ENCODE measurements at regions not wholly inside any gene's neighbourhood (a gene's known extent, or its start where the extent isn't known, plus 50 kb on each side); places are given as distances from the start of the nearest gene placed in this dataset.

GRCh38 chr3:139764069-139764905 is 86.5 kb upstream of the NMNAT3 start:
- DNase-seq (no peak), FAIRE-seq (no peak), ATAC-seq (no peak)
- Histone ChIP-seq H3K36me3 (no peaks in the 10 kb centered on the region), H3K9me3 (no peaks in the 10 kb centered on the region), H3K27me3 (no peaks in the 10 kb centered on the region), H3K4me1 (no peaks in the 10 kb centered on the region), H3K27ac (no peak overlapping the region), H3K4me3 (no peak overlapping the region)
- 80 to 82% methylated on average over 7 of the region's 7 CpGs for WGBS, 2 donors
- intact Hi-C loops (cut with DNase I) = no loop called here
- no peak for TF ChIP-seq CTCF (IDR thresholded peaks at IDR 0.05)

- DNase-seq (no peak), ATAC-seq (no peak), FAIRE-seq (no peak)
- 68 to 75% methylated on average over 9 of the region's 9 CpGs for WGBS, 2 donors
- Histone ChIP-seq H3K4me1 (no peaks in the 10 kb centered on the region), H3K36me3 (no peaks in the 10 kb centered on the region), H3K4me3 (no peak overlapping the region), H3K9me3 (no peaks in the 10 kb centered on the region), H3K27ac (no peak overlapping the region), H3K27me3 (no peaks in the 10 kb centered on the region)
- TF ChIP-seq CTCF (IDR thresholded peaks at IDR 0.05) = no peak
- intact Hi-C loops (cut with DNase I) = no loop called here
These were observed 84.5 kb upstream of the NMNAT3 start for GRCh38 chr3:139762302-139762701.

GRCh38 chr3:139759470-139759869 is 81.7 kb upstream of the NMNAT3 start:
- Histone ChIP-seq H3K27me3 (no peaks in the 10 kb centered on the region), H3K4me3 (no peak overlapping the region), H3K27ac (no peak overlapping the region), H3K4me1 (no peaks in the 10 kb centered on the region), H3K9me3 (no peaks in the 10 kb centered on the region), H3K36me3 (no peaks in the 10 kb centered on the region)
- WGBS, 2 donors = 67 to 83% methylated on average over 2 of the region's 2 CpGs
- intact Hi-C loops (cut with DNase I) = no loop called here
- no peak for ATAC-seq
- FAIRE-seq = no peak
- no peak for DNase-seq
- TF ChIP-seq CTCF (IDR thresholded peaks at IDR 0.05) = no peak

- intact Hi-C loops (cut with DNase I) = no loop called here
- TF ChIP-seq CTCF (IDR thresholded peaks at IDR 0.05) = no peak
- no peaks in the 10 kb centered on the region for H3K4me1 ChIP-seq
- no peaks in the 10 kb centered on the region for H3K9me3 ChIP-seq
- no peaks in the 10 kb centered on the region for H3K27me3 ChIP-seq
- no peaks in the 10 kb centered on the region for H3K36me3 ChIP-seq
- H3K27ac ChIP-seq = no peak overlapping the region
- H3K4me3 ChIP-seq = no peak overlapping the region
- FAIRE-seq (no peak), ATAC-seq (no peak), DNase-seq (no peak)
- WGBS, 2 donors = 79 to 86% methylated on average over 5 of the region's 5 CpGs
These were observed 81.0 kb upstream of the NMNAT3 start for GRCh38 chr3:139758654-139759291.

- no peak for FAIRE-seq
- Histone ChIP-seq H3K27ac (no peak overlapping the region), H3K36me3 (no peaks in the 10 kb centered on the region), H3K4me1 (no peaks in the 10 kb centered on the region), H3K4me3 (no peak overlapping the region), H3K9me3 (no peaks in the 10 kb centered on the region), H3K27me3 (no peaks in the 10 kb centered on the region)
- TF ChIP-seq CTCF (IDR thresholded peaks at IDR 0.05) = no peak
- intact Hi-C loops (cut with DNase I) = no loop called here
- no peak for DNase-seq
- ATAC-seq = no peak
These were observed 79.8 kb upstream of the NMNAT3 start for GRCh38 chr3:139757448-139758030.
